ENCODE measurements at regions not wholly inside any gene's neighbourhood (a gene's known extent, or its start where the extent isn't known, plus 50 kb on each side); places are given as distances from the start of the nearest gene placed in this dataset.

- Histone ChIP-seq H3K4me1 (ENCODE audit: low read depth, poor library complexity, severe bottlenecking) (no peaks in the 10 kb centered on the region), H3K9ac (no peak overlapping the region), H2AFZ (ENCODE audit: low read depth) (no peak overlapping the region), H3K27ac (no peak overlapping the region), H3K79me2 (ENCODE audit: insufficient read depth, low read depth) (no peaks in the 10 kb centered on the region), H3K27me3 (ENCODE audit: insufficient read depth, low read depth) (no peaks in the 10 kb centered on the region), H3K36me3 (ENCODE audit: insufficient read depth) (no peaks in the 10 kb centered on the region), H3K4me2 (no peak overlapping the region), H3K4me3 (IDR thresholded peaks at IDR 0.05; ENCODE audit: insufficient read depth, low read depth, low read length) (no peak overlapping the region), H4K20me1 (ENCODE audit: insufficient read depth) (no peaks in the 10 kb centered on the region)
- no peak for TF ChIP-seq CTCF (conservative IDR thresholded peaks at IDR 0.05; ENCODE audit: low read depth, low read length)
Observed at GRCh38 chr18:45277908-45278307, 337.4 kb upstream of the SLC14A2 start.

- H3K27ac ChIP-seq, result no peak overlapping the region
- H3K79me2 ChIP-seq (ENCODE audit: insufficient read depth, low read depth), result no peaks in the 10 kb centered on the region
- H3K9ac ChIP-seq, result no peak overlapping the region
- H4K20me1 ChIP-seq (ENCODE audit: insufficient read depth), result no peaks in the 10 kb centered on the region
- H2AFZ ChIP-seq (ENCODE audit: low read depth), result no peak overlapping the region
- H3K4me2 ChIP-seq, result no peak overlapping the region
- no peak overlapping the region for H3K4me3 ChIP-seq (IDR thresholded peaks at IDR 0.05; ENCODE audit: insufficient read depth, low read depth, low read length)
- no peaks in the 10 kb centered on the region for H3K36me3 ChIP-seq (ENCODE audit: insufficient read depth)
- H3K27me3 ChIP-seq (ENCODE audit: insufficient read depth, low read depth), result no peaks in the 10 kb centered on the region
- no peaks in the 10 kb centered on the region for H3K4me1 ChIP-seq (ENCODE audit: low read depth, poor library complexity, severe bottlenecking)
- TF ChIP-seq CTCF (conservative IDR thresholded peaks at IDR 0.05; ENCODE audit: low read depth, low read length), result no peak
Observed at GRCh38 chr18:45280481-45281276, 334.6 kb upstream of the SLC14A2 start.

GRCh38 chr18:45282101-45282812 lies 333.0 kb upstream of the SLC14A2 start:
- Histone ChIP-seq H2AFZ (ENCODE audit: low read depth) (no peak overlapping the region), H3K79me2 (ENCODE audit: insufficient read depth, low read depth) (no peaks in the 10 kb centered on the region), H3K27me3 (ENCODE audit: insufficient read depth, low read depth) (no peaks in the 10 kb centered on the region), H4K20me1 (ENCODE audit: insufficient read depth) (no peaks in the 10 kb centered on the region), H3K27ac (no peak overlapping the region), H3K9ac (no peak overlapping the region), H3K4me1 (ENCODE audit: low read depth, poor library complexity, severe bottlenecking) (no peaks in the 10 kb centered on the region), H3K36me3 (ENCODE audit: insufficient read depth) (no peaks in the 10 kb centered on the region), H3K4me2 (no peak overlapping the region), H3K4me3 (IDR thresholded peaks at IDR 0.05; ENCODE audit: insufficient read depth, low read depth, low read length) (no peak overlapping the region)
- TF ChIP-seq CTCF (conservative IDR thresholded peaks at IDR 0.05; ENCODE audit: low read depth, low read length), result no peak

GRCh38 chr18:45284174-45284573 lies 331.1 kb upstream of the SLC14A2 start:
- no peak overlapping the region for H2AFZ ChIP-seq (ENCODE audit: low read depth)

More at GRCh38 chr18:45284174-45284573, 331.1 kb upstream of the SLC14A2 start:
- Histone ChIP-seq H4K20me1 (ENCODE audit: insufficient read depth) (no peaks in the 10 kb centered on the region), H3K36me3 (ENCODE audit: insufficient read depth) (no peaks in the 10 kb centered on the region), H3K27me3 (ENCODE audit: insufficient read depth, low read depth) (no peaks in the 10 kb centered on the region), H3K4me3 (IDR thresholded peaks at IDR 0.05; ENCODE audit: insufficient read depth, low read depth, low read length) (no peak overlapping the region), H3K79me2 (ENCODE audit: insufficient read depth, low read depth) (no peaks in the 10 kb centered on the region), H3K27ac (no peak overlapping the region), H3K9ac (no peak overlapping the region), H3K4me2 (no peak overlapping the region), H3K4me1 (ENCODE audit: low read depth, poor library complexity, severe bottlenecking) (no peaks in the 10 kb centered on the region)
- no peak for TF ChIP-seq CTCF (conservative IDR thresholded peaks at IDR 0.05; ENCODE audit: low read depth, low read length)

Data from KMS-11 (cell line).